WI38 (cell line): ENCODE measurements at regions not wholly inside any gene's neighbourhood (a gene's known extent, or its start where the extent isn't known, plus 50 kb on each side); places are given as distances from the start of the nearest gene placed in this dataset.
"Not testable (repeated sequence)": the region's sequence is repeated elsewhere in the genome, so short reads cannot be mapped to it uniquely, and the experiment has no call there.

ENCODE experiments used
- H3K4me3 ChIP-seq: 2 replicates; pipeline ENCODE4 v1.5.1; 2011; ENCODE audit warnings: low read depth, mild to moderate bottlenecking, control low read depth, low read length
- TF ChIP-seq, protein P1 (sequence below): IDR thresholded peaks from 2 replicates; pipeline ENCODE4 v1.5.1; 2012; ENCODE audit warnings: low read depth, mild to moderate bottlenecking, control low read depth, low read length

DNA sequence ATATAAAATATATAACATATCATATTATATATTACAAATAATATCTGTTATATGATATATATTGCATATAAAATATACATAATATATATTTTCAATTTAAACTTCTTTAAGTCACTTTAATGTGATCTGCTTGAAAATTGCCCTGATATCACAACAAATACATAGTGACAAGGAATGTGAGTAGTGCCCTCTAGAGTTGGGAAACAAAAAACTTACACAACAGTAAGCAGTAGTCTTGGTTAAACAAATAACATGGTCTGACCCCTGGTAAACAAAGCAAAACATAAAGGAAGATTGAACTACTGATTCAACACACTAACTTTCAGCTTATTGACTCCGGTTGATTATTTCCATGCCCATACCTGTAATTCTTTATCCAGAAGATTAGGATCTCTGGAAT is 188.3 kb upstream of the NMUR2 start:
- H3K4me3 ChIP-seq = no peak overlapping the region
- TF ChIP-seq, protein P1, sequence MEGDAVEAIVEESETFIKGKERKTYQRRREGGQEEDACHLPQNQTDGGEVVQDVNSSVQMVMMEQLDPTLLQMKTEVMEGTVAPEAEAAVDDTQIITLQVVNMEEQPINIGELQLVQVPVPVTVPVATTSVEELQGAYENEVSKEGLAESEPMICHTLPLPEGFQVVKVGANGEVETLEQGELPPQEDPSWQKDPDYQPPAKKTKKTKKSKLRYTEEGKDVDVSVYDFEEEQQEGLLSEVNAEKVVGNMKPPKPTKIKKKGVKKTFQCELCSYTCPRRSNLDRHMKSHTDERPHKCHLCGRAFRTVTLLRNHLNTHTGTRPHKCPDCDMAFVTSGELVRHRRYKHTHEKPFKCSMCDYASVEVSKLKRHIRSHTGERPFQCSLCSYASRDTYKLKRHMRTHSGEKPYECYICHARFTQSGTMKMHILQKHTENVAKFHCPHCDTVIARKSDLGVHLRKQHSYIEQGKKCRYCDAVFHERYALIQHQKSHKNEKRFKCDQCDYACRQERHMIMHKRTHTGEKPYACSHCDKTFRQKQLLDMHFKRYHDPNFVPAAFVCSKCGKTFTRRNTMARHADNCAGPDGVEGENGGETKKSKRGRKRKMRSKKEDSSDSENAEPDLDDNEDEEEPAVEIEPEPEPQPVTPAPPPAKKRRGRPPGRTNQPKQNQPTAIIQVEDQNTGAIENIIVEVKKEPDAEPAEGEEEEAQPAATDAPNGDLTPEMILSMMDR = no peak

DNA sequence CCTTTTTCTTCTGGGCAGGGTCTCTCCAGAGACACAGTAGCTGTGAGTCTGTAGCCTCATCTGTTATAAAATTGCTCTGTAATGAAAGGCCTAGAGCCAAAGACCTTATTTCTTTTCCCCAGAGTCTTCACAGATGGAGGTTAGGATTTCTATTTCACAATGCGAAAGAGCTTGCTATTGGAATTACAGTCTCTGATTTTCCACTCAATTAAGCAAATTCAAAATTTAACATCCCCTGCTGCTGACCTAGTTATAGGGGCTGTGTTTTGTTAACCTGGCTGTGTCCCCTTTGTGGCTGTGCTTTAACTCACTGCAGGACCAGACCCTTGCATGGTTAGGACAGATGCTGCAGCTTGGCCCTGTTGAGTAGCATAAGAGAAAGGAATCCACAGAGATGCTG is 190.3 kb upstream of the NMUR2 start:
- TF ChIP-seq, protein P1 = no peak
- H3K4me3 ChIP-seq = no peak overlapping the region

DNA sequence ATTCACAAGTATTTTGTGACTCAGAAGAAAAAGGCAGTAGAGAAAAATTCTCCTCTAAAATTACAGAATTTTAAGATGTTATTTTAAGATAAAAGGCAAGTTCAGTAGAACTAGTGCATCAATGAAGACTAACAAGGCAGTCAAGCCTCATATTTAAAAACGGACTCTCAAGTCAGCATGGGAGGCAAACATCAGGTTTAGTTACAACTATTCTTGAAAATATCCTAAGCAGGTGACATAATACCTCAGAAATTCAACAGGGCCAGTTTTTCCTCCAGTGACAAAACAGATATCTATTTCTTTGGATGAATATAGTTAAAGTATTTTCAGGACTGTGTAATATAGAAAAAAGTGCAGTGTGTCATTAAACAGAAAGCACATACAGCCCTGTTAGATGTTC is 194.0 kb upstream of the NMUR2 start:
- H3K4me3 ChIP-seq = no peak overlapping the region
- TF ChIP-seq, protein P1 = no peak

DNA sequence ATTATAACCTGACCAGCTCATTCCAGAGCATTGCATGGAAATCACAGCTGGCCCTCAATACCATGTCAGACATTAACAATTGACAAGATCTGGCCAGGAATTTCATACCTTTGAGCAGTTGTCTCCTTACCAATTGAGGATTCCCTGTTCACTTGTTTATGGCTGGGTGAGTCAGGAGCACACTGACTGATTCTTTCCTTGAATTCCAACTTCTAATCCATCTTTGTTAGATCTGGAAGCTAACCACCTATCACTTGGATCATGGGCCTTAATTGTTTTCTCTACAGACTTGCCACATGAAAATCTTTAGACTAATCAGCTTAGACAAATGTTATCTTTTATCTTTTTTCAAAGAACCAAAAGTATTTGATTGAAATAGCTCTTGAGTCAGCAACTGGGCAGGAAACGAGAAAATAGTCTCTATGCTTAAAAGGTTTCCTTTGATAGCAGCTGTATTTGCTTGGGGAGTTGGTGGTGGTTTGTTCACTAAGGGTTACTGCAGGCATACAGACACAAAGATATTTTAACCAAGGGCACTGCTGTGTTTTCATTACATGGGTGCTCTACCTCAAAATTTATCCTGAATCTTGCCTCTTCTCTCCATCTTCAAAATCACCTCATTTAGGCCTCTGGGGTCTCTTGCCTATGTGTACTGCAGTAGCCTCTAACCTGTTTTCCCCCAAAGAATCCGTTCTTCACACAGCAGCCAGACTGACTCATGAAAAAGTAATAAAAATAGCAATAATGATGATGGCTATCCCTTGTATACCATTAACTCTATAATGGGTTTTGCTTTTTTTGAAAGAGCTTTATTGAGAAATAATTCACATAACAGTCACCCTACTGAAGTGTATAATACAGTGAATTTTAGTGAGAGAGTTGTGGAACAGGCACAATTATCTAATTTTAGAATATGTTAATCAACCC is 197.0 kb upstream of the NMUR2 start:
- TF ChIP-seq, protein P1 = no peak
- H3K4me3 ChIP-seq = no peak overlapping the region

DNA sequence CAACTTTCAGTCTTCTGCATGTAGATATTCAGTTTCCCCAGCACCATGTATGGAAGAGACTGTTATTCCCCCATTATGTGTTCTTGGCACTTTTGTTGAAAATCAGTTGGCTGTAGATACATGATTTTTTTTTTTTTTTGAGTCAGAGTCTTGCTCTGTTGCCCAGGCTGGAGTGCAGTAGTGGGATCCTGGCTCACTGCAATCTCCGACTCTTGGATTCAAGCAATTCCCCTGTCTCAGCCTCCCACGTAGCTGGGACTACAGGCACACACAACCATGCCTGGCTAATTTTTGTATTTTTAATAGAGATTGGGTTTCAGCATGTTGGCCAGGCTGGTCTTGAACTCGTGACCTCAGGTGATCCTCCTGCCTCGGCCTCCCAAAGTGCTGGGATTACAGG is 201.0 kb upstream of the NMUR2 start:
- not testable (repeated sequence) for H3K4me3 ChIP-seq

DNA sequence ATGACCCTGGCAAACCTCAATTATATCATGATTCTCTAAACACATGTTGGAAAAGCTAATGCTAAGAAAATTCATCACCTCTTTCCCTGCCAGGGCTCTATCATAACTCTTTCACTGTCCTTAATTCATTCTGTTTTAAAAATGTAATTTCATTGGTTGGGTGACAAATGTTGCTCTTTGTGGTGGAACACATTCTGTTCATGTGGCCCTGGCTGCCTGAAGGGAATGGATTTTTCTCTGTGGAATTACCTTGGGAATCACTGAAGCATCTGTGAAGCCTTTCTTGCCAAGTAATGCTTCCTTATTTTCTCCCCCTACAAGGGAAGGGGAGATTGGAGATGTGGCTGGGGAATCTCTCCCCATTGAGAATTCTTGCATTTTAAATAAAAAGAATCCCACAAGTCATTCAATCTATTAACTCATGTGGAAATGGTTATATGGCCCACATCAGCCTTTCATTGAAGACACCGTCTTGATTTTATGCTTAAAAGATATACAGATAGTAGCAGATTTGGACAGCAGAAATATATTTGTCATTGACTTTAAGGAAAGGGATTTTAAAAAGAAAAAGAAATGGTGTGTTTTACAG is 201.8 kb upstream of the NMUR2 start:
- TF ChIP-seq, protein P1 = no peak
- no peak overlapping the region for H3K4me3 ChIP-seq

DNA sequence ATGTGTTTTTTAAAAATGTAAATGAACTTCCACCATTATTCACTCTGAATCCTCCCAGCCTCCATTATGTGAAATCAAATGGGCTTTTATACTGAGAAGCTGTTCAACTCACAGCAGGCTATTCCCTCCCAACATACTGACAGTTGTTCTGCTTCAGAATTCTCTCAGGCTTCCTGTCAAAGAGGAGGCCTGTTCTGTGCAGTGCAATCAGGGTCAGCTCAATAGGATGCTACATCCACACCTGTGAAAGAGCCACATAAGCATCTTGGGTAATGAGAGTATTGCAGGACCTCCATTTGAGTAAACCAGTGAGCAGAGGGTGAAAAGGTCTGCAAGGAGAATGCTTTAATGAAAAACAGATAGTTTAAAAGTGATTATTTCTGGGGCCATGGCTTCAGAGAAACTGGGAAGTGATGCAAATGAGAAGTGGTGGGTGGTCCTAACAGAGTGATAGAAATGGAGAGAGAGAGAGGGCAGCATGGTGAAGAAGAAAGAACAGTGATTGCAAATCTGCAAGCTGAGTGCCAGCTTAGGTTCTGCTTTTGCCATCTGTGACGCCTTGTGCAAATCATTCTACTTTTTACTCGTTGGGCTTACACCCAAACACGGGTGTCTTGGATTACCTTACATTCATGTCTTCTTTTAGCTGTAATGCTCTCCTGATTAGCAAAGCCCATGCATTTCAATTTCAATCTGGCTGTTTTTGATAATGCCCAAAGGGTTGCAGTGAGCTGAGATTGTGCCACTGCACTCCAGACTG is 202.5 kb upstream of the NMUR2 start:
- H3K4me3 ChIP-seq = no peak overlapping the region
- TF ChIP-seq, protein P1 = no peak
